Cardiac fibroblast (primary cell): ENCODE measurements at regions not wholly inside any gene's neighbourhood (a gene's known extent, or its start where the extent isn't known, plus 50 kb on each side); places are given as distances from the start of the nearest gene placed in this dataset.

Experiments used
- DNase-seq, 2 donors: peaks; one replicate each; pipeline versions ENCODE4 v3.0.0 to v3.0.0-alpha.2; 2010; ENCODE audit warnings: low read depth in 2 of 2
- H3K4me3 ChIP-seq, 2 donors: replicated peaks in 1 of 2; 1 replicate in 1 of 2; 2 replicates in 1 of 2; pipeline ENCODE4 v1.5.1; 2011; ENCODE audit warnings: low read depth in 2 of 2, low read length in 2 of 2, mild to moderate bottlenecking in 2 of 2, moderate library complexity in 1 of 2
- TF ChIP-seq, protein P1 (sequence below): IDR thresholded peaks from one replicate; pipeline ENCODE4 v1.5.1; 2011; ENCODE audit warnings: low read depth, mild to moderate bottlenecking, low read length, inconsistent platforms

DNA sequence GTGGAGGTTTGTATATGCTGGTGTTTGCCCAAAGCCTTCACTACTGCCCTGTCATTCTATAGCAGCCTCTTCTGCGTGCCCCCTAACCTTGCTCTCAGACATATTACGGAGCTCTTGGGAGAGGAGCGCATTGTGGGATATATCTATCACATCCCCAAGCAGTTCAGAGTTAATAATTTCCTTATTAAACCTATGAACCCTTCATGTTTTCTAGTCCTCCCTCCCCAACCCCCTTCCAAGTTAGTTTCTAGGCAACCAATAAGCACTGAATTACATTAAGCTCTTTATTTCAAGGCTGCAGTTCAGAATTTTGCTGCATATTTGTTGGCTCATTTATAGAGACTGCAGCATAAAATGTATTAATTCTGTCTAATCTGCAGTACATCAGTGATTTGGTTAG, 57.3 kb upstream of the GRM7 start:
- no peak overlapping the region for H3K4me3 ChIP-seq
- DNase-seq, result no peak
- TF ChIP-seq, protein P1, sequence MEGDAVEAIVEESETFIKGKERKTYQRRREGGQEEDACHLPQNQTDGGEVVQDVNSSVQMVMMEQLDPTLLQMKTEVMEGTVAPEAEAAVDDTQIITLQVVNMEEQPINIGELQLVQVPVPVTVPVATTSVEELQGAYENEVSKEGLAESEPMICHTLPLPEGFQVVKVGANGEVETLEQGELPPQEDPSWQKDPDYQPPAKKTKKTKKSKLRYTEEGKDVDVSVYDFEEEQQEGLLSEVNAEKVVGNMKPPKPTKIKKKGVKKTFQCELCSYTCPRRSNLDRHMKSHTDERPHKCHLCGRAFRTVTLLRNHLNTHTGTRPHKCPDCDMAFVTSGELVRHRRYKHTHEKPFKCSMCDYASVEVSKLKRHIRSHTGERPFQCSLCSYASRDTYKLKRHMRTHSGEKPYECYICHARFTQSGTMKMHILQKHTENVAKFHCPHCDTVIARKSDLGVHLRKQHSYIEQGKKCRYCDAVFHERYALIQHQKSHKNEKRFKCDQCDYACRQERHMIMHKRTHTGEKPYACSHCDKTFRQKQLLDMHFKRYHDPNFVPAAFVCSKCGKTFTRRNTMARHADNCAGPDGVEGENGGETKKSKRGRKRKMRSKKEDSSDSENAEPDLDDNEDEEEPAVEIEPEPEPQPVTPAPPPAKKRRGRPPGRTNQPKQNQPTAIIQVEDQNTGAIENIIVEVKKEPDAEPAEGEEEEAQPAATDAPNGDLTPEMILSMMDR, result no peak

DNA sequence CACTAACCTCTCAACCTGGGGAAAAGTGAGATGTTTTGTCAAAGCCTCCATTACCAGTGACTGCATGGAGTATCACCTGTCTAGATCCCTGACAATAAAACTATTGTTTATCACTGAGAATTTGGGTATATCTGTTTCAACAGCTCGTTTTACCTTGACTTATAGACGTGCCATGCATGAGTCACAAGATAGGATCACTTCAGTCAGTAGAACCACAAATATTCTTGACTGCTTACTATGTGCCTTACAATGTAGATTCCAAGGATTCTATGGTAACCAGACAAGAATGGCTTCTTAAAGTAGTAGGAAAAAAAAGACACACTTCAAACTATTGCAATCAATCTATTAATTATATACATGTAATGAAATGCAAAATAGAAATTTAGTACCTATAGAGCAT, 55.7 kb upstream of the GRM7 start:
- no peak for DNase-seq
- TF ChIP-seq, protein P1, result no peak
- no peak overlapping the region for H3K4me3 ChIP-seq

DNA sequence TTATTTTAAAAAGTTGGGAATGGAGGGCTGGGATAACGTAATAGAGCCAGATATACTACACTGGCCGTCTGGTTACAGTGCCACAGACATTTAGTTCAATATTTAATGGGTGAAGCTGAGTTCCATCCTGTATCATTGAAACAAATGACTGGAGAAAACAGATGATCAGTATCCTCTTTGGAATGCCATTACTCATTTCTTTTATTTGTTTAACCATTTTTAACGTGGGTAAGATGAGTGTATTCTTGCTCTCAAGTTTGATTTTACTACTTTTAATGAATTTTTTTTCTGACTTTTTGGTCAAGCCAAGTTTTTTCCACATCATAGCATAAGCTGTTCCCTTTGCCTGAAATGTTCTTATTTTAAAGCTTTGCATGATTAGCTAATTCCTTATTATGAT, 53.9 kb upstream of the GRM7 start:
- TF ChIP-seq, protein P1, result no peak
- no peak overlapping the region for H3K4me3 ChIP-seq
- no peak for DNase-seq

DNA sequence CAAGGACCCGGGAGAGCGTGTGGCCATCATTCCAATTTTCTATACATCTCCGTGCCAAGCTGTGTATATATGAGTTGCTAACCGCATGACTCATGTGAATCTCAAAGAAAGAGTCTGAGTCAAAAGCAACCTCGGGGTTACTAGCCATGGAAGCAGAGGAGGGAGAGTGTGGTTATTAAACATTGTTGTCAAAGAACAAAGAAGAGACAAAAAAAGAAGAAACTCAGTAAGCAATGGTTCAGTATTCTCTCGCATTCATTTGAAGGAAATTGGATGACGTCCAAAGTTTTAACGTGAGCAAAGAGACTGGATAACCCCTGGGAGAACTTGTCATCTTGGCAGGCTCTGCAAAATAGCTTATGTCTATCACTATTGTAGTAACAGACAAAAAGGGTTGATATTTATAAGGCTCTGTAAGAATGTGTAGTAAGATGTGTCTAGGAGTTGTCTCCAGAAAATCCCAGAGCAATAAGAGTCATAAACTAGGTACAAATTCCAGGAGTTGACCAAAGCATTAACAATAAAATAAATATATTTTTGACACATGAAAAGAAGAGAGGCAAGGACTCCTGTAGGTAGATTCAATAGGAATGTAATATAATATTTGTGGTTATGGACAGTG, 52.8 kb upstream of the GRM7 start:
- no peak overlapping the region for H3K4me3 ChIP-seq
- TF ChIP-seq, protein P1, result no peak
- DNase-seq, result no peak

DNA sequence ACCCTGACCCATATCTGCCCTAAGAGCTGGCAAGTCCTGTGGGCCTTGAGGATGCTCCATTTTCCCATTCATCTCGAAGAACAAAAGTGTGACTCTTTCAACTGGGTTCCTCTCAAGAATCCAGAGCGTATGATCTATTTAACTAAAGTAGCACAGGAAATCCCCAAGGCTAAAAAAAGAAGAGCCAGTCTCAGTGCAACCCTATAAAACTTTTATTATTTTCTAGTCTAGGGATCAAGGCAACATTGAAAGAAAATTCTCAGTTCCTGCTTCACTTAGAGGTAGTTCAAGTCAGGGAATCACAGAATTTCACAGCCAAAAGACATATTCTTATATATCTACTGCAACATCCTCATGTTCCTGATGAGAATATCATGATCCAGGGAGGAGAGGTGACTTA, 51.6 kb upstream of the GRM7 start:
- no peak overlapping the region for H3K4me3 ChIP-seq
- DNase-seq, result no peak
- TF ChIP-seq, protein P1, result no peak
